ENCODE measurements at regions not wholly inside any gene's neighbourhood (a gene's known extent, or its start where the extent isn't known, plus 50 kb on each side); places are given as distances from the start of the nearest gene placed in this dataset.

GRCh38 chr5:1649554-1649953 lies 125.8 kb upstream of the LPCAT1 start:
- no peaks in the 10 kb centered on the region; the same call in 2 of the 3 replicates for H3K9me3 ChIP-seq (replicated peaks; ENCODE audit: control insufficient read depth, insufficient read depth, low read length)
- H3K27ac ChIP-seq (ENCODE audit: control insufficient read depth, insufficient read depth), result no peak overlapping the region
- POLR2A ChIA-PET, result no interaction called here
- no peaks in the 10 kb centered on the region for H3K79me2 ChIP-seq (ENCODE audit: control insufficient read depth, insufficient read depth, low read length)
- RAD21 ChIA-PET (ENCODE audit: unreplicated experiment), result no interaction called here
- SMC1A ChIA-PET (ENCODE audit: uncharacterized antibody, unreplicated experiment), result no interaction called here
- CTCF ChIA-PET, result no interaction called here
- intact Hi-C loops (cut with micrococcal nuclease; ENCODE audit: unreplicated experiment), result no loop called here
- no peak overlapping the region for H3K4me3 ChIP-seq
- no peak overlapping the region for H3K4me2 ChIP-seq (ENCODE audit: control insufficient read depth, insufficient read depth)
- 36% methylated on average over 4 of the region's 4 CpGs for WGBS (ENCODE audit: insufficient coverage, insufficient replicate concordance, low lambda C conversion rate, missing lambda C conversion rate)
- no TSS peak for BruUV-seq (replicated peaks)
- peaks cover 8% of the 10 kb centered on the region; the same call in 1 of the 2 replicates for H3K4me1 ChIP-seq (ENCODE audit: control insufficient read depth, insufficient read depth, low read length)
- in situ Hi-C loops (cut with MboI), result loop anchor here (10.0 kb wide), 1 partner anchor 735 kb away; no protein-coding TSS in a partner anchor
- ATAC-seq, result no peak
- DNase-seq (ENCODE audit: low read depth, low spot score), result no peak
- peaks cover 0 to 13% of the 10 kb centered on the region in 2 experiments; a peak in 2 of 4 replicates for H3K27me3 ChIP-seq (replicated peaks in 1 of 2; ENCODE audit: control insufficient read depth in 2 of 2, insufficient read depth in 2 of 2, low read length in 1 of 2)
- H2AFZ ChIP-seq (ENCODE audit: control insufficient read depth, low read depth, low read length), result no peak overlapping the region
- no peaks in the 10 kb centered on the region for H4K20me1 ChIP-seq (ENCODE audit: control insufficient read depth, insufficient read depth)
- no peaks in the 10 kb centered on the region for H3K36me3 ChIP-seq (ENCODE audit: control insufficient read depth in 2 of 2, insufficient read depth in 2 of 2, low read length in 1 of 2)
- no peak overlapping the region for H3K9ac ChIP-seq (ENCODE audit: control insufficient read depth, insufficient read depth, low read length)
- TF ChIP-seq E2F8 (IDR thresholded peaks at IDR 0.05; ENCODE audit: low read depth, partially characterized antibody) (no peak), RELB (IDR thresholded peaks at IDR 0.05; ENCODE audit: low read depth) (no peak), CEBPB (IDR thresholded peaks at IDR 0.05; ENCODE audit: borderline replicate concordance in 1 of 2, low read depth in 2 of 2, low read length in 2 of 2) (no peak), ZBTB11 (CRISPR knock-in tag; IDR thresholded peaks at IDR 0.05) (no peak), ZBED1 (IDR thresholded peaks at IDR 0.05; ENCODE audit: borderline replicate concordance) (no peak), EGR1 (IDR thresholded peaks at IDR 0.05; ENCODE audit: borderline replicate concordance in 1 of 2, low read depth in 2 of 2, low read length in 2 of 2) (no peak), SP1 (IDR thresholded peaks at IDR 0.05; ENCODE audit: low read depth, low read length) (no peak), TCF7 (IDR thresholded peaks at IDR 0.05; ENCODE audit: borderline replicate concordance) (no peak), ZNF592 (IDR thresholded peaks at IDR 0.05) (no peak), SREBF1 (IDR thresholded peaks at IDR 0.05; ENCODE audit: low read length) (no peak)
- no peak for FAIRE-seq

All from GM12878 (cell line).